Peyer's patch (tissue), 4 donors: ENCODE measurements at regions not wholly inside any gene's neighbourhood (a gene's known extent, or its start where the extent isn't known, plus 50 kb on each side); places are given as distances from the start of the nearest gene placed in this dataset.

Experiments used
- POLR2A ChIP-seq, 2 donors: fragments of 450-650 bp; IDR thresholded peaks; one replicate each; pipeline ENCODE4 v1.5.1; 2017; ENCODE audit warnings: antibody characterized with exemption in 2 of 2, mild to moderate bottlenecking in 2 of 2, moderate library complexity in 2 of 2
- TF ChIP-seq, protein P1 (sequence below), 6 experiments: fragments of 450-650 bp in 4 of 6; fragments of 200-600 bp in 2 of 6; sonication (generic) in 1 of 6; IDR thresholded peaks; one replicate each; pipeline ENCODE4 v1.5.1; 2017 to 2019; ENCODE audit warnings: antibody characterized with exemption in 6 of 6, mild to moderate bottlenecking in 3 of 6, moderate library complexity in 1 of 6

DNA sequence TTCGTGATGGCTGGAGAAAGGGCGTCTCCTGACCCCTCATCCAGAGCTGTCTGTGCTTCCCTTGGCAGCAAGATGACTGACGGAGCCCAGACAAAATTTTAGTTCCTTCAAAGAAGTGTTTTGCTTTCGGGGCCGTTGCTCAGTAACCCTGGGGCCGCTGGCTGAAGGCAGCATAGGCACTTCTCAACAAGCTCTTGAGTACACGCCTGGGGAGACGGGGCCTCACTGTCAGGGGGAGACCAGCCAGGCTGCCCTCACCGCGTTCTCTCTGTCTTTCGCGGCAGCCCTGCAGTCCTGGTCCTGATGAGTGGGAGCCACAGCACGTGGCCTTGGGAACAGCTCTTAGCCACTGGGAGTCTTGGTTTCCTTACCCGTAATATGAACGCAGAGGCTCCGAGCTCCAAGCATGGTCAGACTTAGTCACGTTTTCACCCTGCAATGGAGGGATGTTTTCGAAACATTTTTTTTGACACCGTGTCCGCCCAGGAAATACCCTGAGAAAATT lies 86.0 kb downstream of the IRF8 start:
- TF ChIP-seq, protein P1, sequence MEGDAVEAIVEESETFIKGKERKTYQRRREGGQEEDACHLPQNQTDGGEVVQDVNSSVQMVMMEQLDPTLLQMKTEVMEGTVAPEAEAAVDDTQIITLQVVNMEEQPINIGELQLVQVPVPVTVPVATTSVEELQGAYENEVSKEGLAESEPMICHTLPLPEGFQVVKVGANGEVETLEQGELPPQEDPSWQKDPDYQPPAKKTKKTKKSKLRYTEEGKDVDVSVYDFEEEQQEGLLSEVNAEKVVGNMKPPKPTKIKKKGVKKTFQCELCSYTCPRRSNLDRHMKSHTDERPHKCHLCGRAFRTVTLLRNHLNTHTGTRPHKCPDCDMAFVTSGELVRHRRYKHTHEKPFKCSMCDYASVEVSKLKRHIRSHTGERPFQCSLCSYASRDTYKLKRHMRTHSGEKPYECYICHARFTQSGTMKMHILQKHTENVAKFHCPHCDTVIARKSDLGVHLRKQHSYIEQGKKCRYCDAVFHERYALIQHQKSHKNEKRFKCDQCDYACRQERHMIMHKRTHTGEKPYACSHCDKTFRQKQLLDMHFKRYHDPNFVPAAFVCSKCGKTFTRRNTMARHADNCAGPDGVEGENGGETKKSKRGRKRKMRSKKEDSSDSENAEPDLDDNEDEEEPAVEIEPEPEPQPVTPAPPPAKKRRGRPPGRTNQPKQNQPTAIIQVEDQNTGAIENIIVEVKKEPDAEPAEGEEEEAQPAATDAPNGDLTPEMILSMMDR (IDR thresholded peaks at IDR 0.05) = no peak
- TF ChIP-seq POLR2A (IDR thresholded peaks at IDR 0.05) = no peak
